HL-60 (cell line): ENCODE measurements at regions not wholly inside any gene's neighbourhood (a gene's known extent, or its start where the extent isn't known, plus 50 kb on each side); places are given as distances from the start of the nearest gene placed in this dataset.

Experiments used
- CTCF ChIP-seq: IDR thresholded peaks from one replicate; pipeline ENCODE4 v1.5.1; 2011; ENCODE audit warnings: low read length, control low read depth, inconsistent platforms; ENCODE audit not compliant: insufficient read depth
- GABPA ChIP-seq: IDR thresholded peaks from 2 replicates; pipeline ENCODE4 v1.6.1; 2012; ENCODE audit warnings: low read depth
- POLR2AphosphoS5 ChIP-seq: IDR thresholded peaks from 2 replicates; pipeline ENCODE4 v1.6.1; 2012; ENCODE audit warnings: low read depth
- SPI1 ChIP-seq: IDR thresholded peaks from 2 replicates; pipeline ENCODE4 v1.6.1; 2012; ENCODE audit warnings: low read depth, mild to moderate bottlenecking, borderline replicate concordance

- TF ChIP-seq CTCF = no peak
- no peak for TF ChIP-seq POLR2AphosphoS5
- no peak for TF ChIP-seq GABPA
- no peak for TF ChIP-seq SPI1
Observed at GRCh38 chr5:125592856-125593255, 830.4 kb upstream of the GRAMD2B start.
